Psoas muscle (tissue), 7 donors: ENCODE measurements at regions not wholly inside any gene's neighbourhood (a gene's known extent, or its start where the extent isn't known, plus 50 kb on each side); places are given as distances from the start of the nearest gene placed in this dataset.

Source experiments
- ATAC-seq, 4 donors: fragments of 200-7000 bp; cut with Tn5 transposase; one replicate each; pipeline ENCODE4 v1.9.1; 2020; ENCODE audit warnings: moderate library complexity in 3 of 4, mild to moderate bottlenecking in 2 of 4
- DNase-seq, 2 donors: peaks; one replicate each; pipeline ENCODE4 v3.0.0-alpha.2; 2020
- H3K27ac ChIP-seq: fragments of 200-600 bp; one replicate; pipeline ENCODE4 v1.8.0; 2022
- H3K27me3 ChIP-seq, 3 donors: fragments of 200-600 bp in 1 of 3; one replicate each; pipeline versions ENCODE4 v1.6.1 to v1.8.0; 2013 to 2022; ENCODE audit warnings: low read length in 2 of 3, mild to moderate bottlenecking in 2 of 3, moderate library complexity in 1 of 3; ENCODE audit not compliant: insufficient read depth in 3 of 3
- H3K36me3 ChIP-seq, 2 donors: fragments of 200-600 bp in 1 of 2; one replicate each; pipeline versions ENCODE4 v1.6.1 to v1.8.0; 2013 to 2022; ENCODE audit warnings: low read depth in 1 of 2, mild to moderate bottlenecking in 1 of 2, moderate library complexity in 1 of 2; ENCODE audit not compliant: insufficient read depth in 1 of 2
- H3K4me1 ChIP-seq: fragments of 200-600 bp; one replicate; pipeline ENCODE4 v1.8.0; 2022
- H3K4me3 ChIP-seq: fragments of 200-600 bp; one replicate; pipeline ENCODE4 v1.8.0; 2022; ENCODE audit warnings: mild to moderate bottlenecking
- H3K9me3 ChIP-seq: fragments of 200-600 bp; one replicate; pipeline ENCODE4 v1.8.0; 2022
- CTCF ChIP-seq: fragments of 200-600 bp; IDR thresholded peaks from one replicate; pipeline ENCODE4 v1.8.0; 2022; ENCODE audit warnings: antibody characterized with exemption
- WGBS, 3 donors: extraction: QIAGEN DNeasy Blood & Tissue Kit; methylation state at CpG; one replicate each; pipeline versions ENCODE4 v1.1.6 to v1.1.7; 2013; 5-methylcytosine and 5-hydroxymethylcytosine counted together
- intact Hi-C, 2 donors: fragments of 100-400 bp; cut with DNase I; formaldehyde crosslinking; loops; one replicate each; pipeline versions ENCODE4 v1.11.0 to v1.14.2; 2022
- donor health status: healthy with polysubstance abuse.
- donor health status: DM: no; HTN: no; CAD: no; lungs with moderate emphysema.
- donor health status: Bipolar disorder and iron deficiency.
- donor health status: healthy.
- donor health status: DM: yes; HTN: yes; CAD: no.
- donor health status: DM: no; HTN: no; CAD: no.
- donor health status: DM: yes; HTN: yes; CAD: no.

- Histone ChIP-seq H3K27me3 (no peaks in the 10 kb centered on the region), H3K27ac (no peak overlapping the region), H3K36me3 (no peaks in the 10 kb centered on the region), H3K4me3 (no peak overlapping the region), H3K9me3 (no peaks in the 10 kb centered on the region), H3K4me1 (peaks cover 13% of the 10 kb centered on the region)
- 73 to 81% (median 78%) methylated on average over 7 of the region's 7 CpGs for WGBS, 3 donors
- intact Hi-C loops, result no loop called here
- ATAC-seq (no peak), DNase-seq (no peak)
- TF ChIP-seq CTCF, result no peak
These were observed 265.7 kb downstream of the XXYLT1 start for GRCh38 chr3:195005251-195005620.

- H3K4me3 ChIP-seq, result no peak overlapping the region
- TF ChIP-seq CTCF, result no peak
- H3K36me3 ChIP-seq, result no peaks in the 10 kb centered on the region
- no peak for DNase-seq
- H3K27me3 ChIP-seq, result no peaks in the 10 kb centered on the region
- 87 to 88% (median 88%) methylated on average over 18 of the region's 18 CpGs for WGBS, 3 donors
- no peak overlapping the region for H3K27ac ChIP-seq
- H3K4me1 ChIP-seq, result peaks cover 13% of the 10 kb centered on the region
- no peak for ATAC-seq
- intact Hi-C loops, result no loop called here
- H3K9me3 ChIP-seq, result no peaks in the 10 kb centered on the region
These were observed 265.0 kb downstream of the XXYLT1 start for GRCh38 chr3:195005759-195006510.

GRCh38 chr3:195007151-195007550 is 263.8 kb downstream of the XXYLT1 start:
- peaks cover 8% of the 10 kb centered on the region for H3K4me1 ChIP-seq
- H3K4me3 ChIP-seq, result no peak overlapping the region
- intact Hi-C loops, result no loop called here
- WGBS, 3 donors, result 91 to 92% (median 92%) methylated on average over 5 of the region's 5 CpGs
- no peaks in the 10 kb centered on the region for H3K27me3 ChIP-seq
- no peak for TF ChIP-seq CTCF
- H3K9me3 ChIP-seq, result no peaks in the 10 kb centered on the region
- H3K27ac ChIP-seq, result no peak overlapping the region
- no peak for ATAC-seq
- no peak for DNase-seq
- H3K36me3 ChIP-seq, result no peaks in the 10 kb centered on the region

GRCh38 chr3:195007766-195008165 is 263.2 kb downstream of the XXYLT1 start:
- WGBS, 3 donors, result 60 to 71% (median 63%) methylated on average over 4 of the region's 4 CpGs
- ATAC-seq, result no peak
- DNase-seq, result no peak
- Histone ChIP-seq H3K27ac (no peak overlapping the region), H3K4me1 (peaks cover 2% of the 10 kb centered on the region), H3K9me3 (no peaks in the 10 kb centered on the region), H3K27me3 (no peaks in the 10 kb centered on the region), H3K4me3 (no peak overlapping the region), H3K36me3 (no peaks in the 10 kb centered on the region)
- TF ChIP-seq CTCF, result no peak
- intact Hi-C loops, result no loop called here

GRCh38 chr3:195008816-195009215 is 262.1 kb downstream of the XXYLT1 start:
- Histone ChIP-seq H3K27me3 (no peaks in the 10 kb centered on the region), H3K9me3 (no peaks in the 10 kb centered on the region), H3K4me1 (no peaks in the 10 kb centered on the region), H3K27ac (no peak overlapping the region), H3K36me3 (no peaks in the 10 kb centered on the region), H3K4me3 (no peak overlapping the region)
- WGBS, 3 donors, result 76 to 85% (median 77%) methylated on average over 6 of the region's 6 CpGs
- ATAC-seq (no peak), DNase-seq (no peak)
- no peak for TF ChIP-seq CTCF
- intact Hi-C loops, result no loop called here
